ENCODE measurements at regions not wholly inside any gene's neighbourhood (a gene's known extent, or its start where the extent isn't known, plus 50 kb on each side); places are given as distances from the start of the nearest gene placed in this dataset.
"Not testable (repeated sequence)": the region's sequence is repeated elsewhere in the genome, so short reads cannot be mapped to it uniquely, and the experiment has no call there.

- Mint-ChIP-seq H3K4me1 (no peaks in the 10 kb centered on the region), H3K27ac (no peak overlapping the region), H3K9me3 (peaks cover 13 to 18% of the 10 kb centered on the region in 2 donors), H3K4me3 (no peak overlapping the region), H3K36me3 (no peaks in the 10 kb centered on the region), H3K27me3 (peaks cover 9 to 16% of the 10 kb centered on the region in 2 donors)
- ATAC-seq (replicated peaks): no peak
- DNase-seq: no peak
Measured at GRCh38 chr4:151488968-151489367, 80.0 kb downstream of the FHIP1A start.

DNA sequence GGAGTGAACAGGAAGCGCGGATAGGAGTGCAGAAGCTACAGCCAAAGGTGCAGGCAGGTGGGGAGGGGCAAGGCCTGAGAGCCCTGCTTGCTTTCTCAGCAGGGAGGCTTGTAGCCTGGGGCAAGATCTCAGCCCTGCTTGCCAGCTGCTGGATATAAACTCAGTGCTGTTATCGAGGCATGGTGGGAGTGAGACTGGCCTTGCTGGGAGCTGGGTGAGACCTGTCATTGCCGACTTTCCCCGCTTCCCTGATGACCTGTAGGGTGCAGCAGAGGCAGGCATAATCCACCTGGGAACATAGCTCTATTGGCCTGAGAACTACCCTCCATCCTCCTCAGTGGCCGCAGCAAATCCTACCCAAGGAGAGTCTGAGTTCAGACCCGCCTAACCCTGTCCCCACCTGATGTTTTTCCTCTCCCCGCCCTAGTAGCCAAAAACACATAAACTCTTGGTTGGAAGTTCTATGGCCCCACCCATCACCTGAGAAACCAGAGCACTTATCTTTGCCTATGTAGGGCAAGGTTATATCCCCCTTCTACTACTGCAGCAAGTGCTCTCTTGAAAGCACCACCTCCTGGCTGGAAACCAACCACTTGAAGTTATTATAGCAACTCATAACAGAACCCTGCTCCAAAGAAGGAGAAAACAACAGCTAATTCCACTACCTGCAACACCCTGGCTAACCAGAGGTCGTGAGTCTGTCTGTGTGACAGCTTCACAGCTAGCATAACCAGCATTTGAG is 80.7 kb downstream of the FHIP1A start:
- H3K36me3 Mint-ChIP-seq: no peaks in the 10 kb centered on the region
- peaks cover 13 to 23% of the 10 kb centered on the region in 2 donors for H3K9me3 Mint-ChIP-seq
- DNase-seq (no peak), ATAC-seq (replicated peaks) (no peak)
- H3K27ac Mint-ChIP-seq: no peak overlapping the region
- H3K27me3 Mint-ChIP-seq: peaks cover 9 to 11% of the 10 kb centered on the region in 2 donors
- no peak overlapping the region for H3K4me3 Mint-ChIP-seq
- H3K4me1 Mint-ChIP-seq: no peaks in the 10 kb centered on the region

DNA sequence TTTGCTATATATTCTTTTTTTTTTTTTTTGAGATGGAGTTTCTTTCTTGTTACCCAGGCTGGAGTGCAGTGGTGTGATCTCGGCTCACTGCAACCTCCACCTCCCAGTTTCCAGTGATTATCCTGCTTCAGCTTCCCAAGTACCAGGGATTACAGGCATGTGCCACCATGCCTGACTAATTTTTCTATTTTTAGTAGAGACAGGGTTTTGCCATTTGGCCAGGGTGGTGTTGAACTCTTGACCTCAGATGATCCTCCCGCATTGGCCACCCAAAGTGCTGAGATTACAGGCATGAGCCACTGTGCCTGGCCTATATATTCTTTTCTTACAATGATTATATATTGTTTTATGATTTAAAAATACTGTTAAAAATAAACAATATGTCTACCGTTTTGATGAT is 86.6 kb downstream of the FHIP1A start:
- not testable (repeated sequence) for H3K4me1 Mint-ChIP-seq; H3K27me3 Mint-ChIP-seq; H3K27ac Mint-ChIP-seq; DNase-seq; ATAC-seq (replicated peaks); H3K36me3 Mint-ChIP-seq; H3K4me3 Mint-ChIP-seq
- peaks cover 14 to 22% of the 10 kb centered on the region in 2 donors for H3K9me3 Mint-ChIP-seq

- H3K27ac Mint-ChIP-seq; H3K4me3 Mint-ChIP-seq; ATAC-seq (replicated peaks); DNase-seq; H3K27me3 Mint-ChIP-seq; H3K4me1 Mint-ChIP-seq; H3K9me3 Mint-ChIP-seq; H3K36me3 Mint-ChIP-seq: not testable (repeated sequence)
Measured at GRCh38 chr4:151511548-151511947, 102.6 kb downstream of the FHIP1A start.

- Mint-ChIP-seq H3K27ac (no peak overlapping the region), H3K27me3 (peaks cover 4 to 10% of the 10 kb centered on the region in 2 donors), H3K36me3 (no peaks in the 10 kb centered on the region), H3K4me1 (no peaks in the 10 kb centered on the region), H3K4me3 (no peak overlapping the region), H3K9me3 (peaks cover 0 to 2% of the 10 kb centered on the region in 2 donors)
- ATAC-seq (replicated peaks) (no peak), DNase-seq (no peak)
Measured at GRCh38 chr4:151517896-151518295, 108.9 kb downstream of the FHIP1A start.

DNA sequence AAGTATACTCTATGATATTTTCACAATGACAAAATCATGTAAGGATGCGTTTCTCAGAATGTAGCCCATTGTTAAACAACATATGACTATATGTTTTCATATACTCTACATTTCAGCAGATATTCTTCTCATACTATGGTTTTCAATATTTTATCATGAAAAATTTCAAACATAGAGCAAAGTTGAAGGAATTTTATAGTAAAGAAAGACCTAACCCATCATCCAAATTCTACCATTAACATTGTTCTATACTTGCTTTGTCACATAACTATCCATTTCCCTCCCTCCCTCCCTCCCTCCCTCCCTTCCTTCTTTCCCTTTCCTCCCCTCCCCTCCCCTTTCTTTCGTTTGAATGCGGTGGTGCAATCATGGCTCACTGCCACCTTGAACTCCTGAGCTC is 109.4 kb downstream of the FHIP1A start:
- Mint-ChIP-seq H3K27me3 (peaks cover 4 to 13% of the 10 kb centered on the region in 2 donors), H3K4me3 (no peak overlapping the region), H3K27ac (no peak overlapping the region), H3K9me3 (peaks cover 0 to 2% of the 10 kb centered on the region in 2 donors), H3K4me1 (no peaks in the 10 kb centered on the region), H3K36me3 (no peaks in the 10 kb centered on the region)
- DNase-seq: no peak
- no peak for ATAC-seq (replicated peaks)

DNA sequence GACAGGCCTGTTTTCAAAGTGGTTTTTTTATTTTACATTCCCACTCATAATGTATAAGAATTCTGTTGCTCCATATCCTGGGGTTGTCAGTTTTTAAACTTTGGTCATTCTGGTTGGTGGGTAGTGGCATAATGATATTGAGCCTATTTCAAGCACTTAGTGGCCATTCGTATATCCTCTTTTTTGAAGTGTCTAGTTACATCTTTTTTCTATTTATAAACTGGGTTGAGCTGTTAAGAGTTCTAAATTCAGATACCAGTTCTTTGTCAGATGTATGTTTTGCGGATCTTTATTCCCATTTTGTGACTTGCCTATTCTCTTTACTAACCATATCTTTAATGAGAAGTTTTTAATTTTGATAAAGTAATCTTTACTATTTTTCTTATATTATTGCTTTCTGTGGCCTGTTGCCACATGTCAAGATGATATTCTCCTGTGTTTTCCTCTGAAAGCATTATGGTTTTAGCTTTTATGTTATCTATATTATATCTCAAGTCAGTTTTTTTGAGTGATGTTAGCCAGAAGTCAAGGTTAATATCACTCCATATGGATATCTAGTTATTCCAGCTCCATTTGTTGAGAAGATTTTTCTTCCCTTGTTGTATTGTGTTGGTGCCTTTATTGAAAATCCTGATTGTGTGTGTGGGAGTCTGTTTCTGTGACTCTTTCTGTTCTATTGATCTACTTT is 110.9 kb downstream of the FHIP1A start:
- peaks cover 4 to 13% of the 10 kb centered on the region in 2 donors for H3K27me3 Mint-ChIP-seq
- H3K4me3 Mint-ChIP-seq: no peak overlapping the region

DNA sequence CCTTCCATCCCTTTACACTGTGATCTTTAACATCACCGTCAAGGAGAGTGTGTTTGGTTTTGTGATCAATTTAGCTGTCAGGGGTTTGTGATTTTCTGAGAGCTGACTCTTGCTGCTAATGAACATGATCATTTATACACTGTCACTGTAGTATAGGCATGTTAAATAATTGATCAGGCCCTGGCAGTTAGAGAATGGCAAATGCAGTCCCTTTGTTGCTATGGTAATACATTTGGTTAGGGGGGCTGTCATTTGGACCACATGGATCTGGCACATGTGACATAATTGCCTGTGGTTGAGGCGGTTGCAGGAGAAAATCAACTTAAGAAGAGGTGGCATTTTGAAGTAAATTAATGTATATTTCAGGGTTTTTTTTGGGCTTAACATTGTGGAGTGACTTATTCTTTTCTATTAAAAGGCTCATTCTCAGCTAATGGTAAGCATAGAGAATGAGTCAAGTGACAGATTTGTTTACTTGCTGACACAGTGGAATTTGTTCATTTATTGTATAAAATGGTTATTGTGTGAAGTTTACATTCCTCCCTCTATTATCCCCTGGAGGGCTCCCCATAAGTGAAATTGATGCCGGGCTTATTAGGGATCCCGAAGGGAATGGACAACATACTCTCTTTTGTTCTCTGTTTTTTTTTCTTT is 114.0 kb downstream of the FHIP1A start:
- peaks cover 4 to 13% of the 10 kb centered on the region in 2 donors for H3K27me3 Mint-ChIP-seq
- no peak overlapping the region for H3K27ac Mint-ChIP-seq
- no peaks in the 10 kb centered on the region for H3K4me1 Mint-ChIP-seq
- ATAC-seq (replicated peaks): no peak
- peaks cover 0 to 4% of the 10 kb centered on the region in 2 donors for H3K36me3 Mint-ChIP-seq
- H3K4me3 Mint-ChIP-seq: no peak overlapping the region
- no peak for DNase-seq
- H3K9me3 Mint-ChIP-seq: peaks cover 0 to 3% of the 10 kb centered on the region in 2 donors

More for the DNA sequence above, 110.9 kb downstream of the FHIP1A start:
- no peaks in the 10 kb centered on the region for H3K36me3 Mint-ChIP-seq
- H3K4me1 Mint-ChIP-seq: no peaks in the 10 kb centered on the region
- DNase-seq (no peak), ATAC-seq (replicated peaks) (no peak)
- no peak overlapping the region for H3K27ac Mint-ChIP-seq
- H3K9me3 Mint-ChIP-seq: peaks cover 0 to 2% of the 10 kb centered on the region in 2 donors

GRCh38 chr4:151524610-151525009 is 115.6 kb downstream of the FHIP1A start:
- no peaks in the 10 kb centered on the region for H3K4me1 Mint-ChIP-seq
- peaks cover 0 to 3% of the 10 kb centered on the region in 2 donors for H3K9me3 Mint-ChIP-seq
- no peak for ATAC-seq (replicated peaks)
- DNase-seq: no peak
- peaks cover 0 to 4% of the 10 kb centered on the region in 2 donors for H3K36me3 Mint-ChIP-seq
- peaks cover 4 to 13% of the 10 kb centered on the region in 2 donors for H3K27me3 Mint-ChIP-seq
- H3K27ac Mint-ChIP-seq: no peak overlapping the region
- no peak overlapping the region for H3K4me3 Mint-ChIP-seq

DNA sequence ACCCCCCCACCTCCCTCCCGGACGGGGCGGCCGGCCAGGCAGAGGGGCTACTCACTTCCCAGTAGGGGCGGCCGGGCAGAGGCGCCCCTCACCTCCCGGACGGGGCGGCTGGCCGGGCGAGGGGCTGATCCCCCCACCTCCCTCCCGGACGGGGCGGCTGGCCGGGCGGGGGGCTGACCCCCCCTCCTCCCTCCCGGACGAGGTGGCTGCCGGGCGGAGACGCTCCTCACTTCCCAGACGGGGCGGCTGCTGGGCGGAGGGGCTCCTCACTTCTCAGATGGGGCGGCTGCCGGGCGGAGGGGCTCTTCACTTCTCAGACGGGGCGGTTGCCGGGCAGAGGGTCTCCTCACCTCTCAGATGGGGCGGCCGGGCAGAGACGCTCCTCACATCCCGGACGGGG is 117.5 kb downstream of the FHIP1A start:
- DNase-seq; H3K36me3 Mint-ChIP-seq; H3K4me1 Mint-ChIP-seq; H3K4me3 Mint-ChIP-seq; ATAC-seq (replicated peaks); H3K27ac Mint-ChIP-seq; H3K9me3 Mint-ChIP-seq: not testable (repeated sequence)
- peaks cover 4 to 13% of the 10 kb centered on the region in 2 donors for H3K27me3 Mint-ChIP-seq

GRCh38 chr4:151527699-151528098 is 118.7 kb downstream of the FHIP1A start:
- Mint-ChIP-seq H3K4me3 (no peak overlapping the region), H3K27me3 (peaks cover 4 to 5% of the 10 kb centered on the region in 2 donors), H3K4me1 (no peaks in the 10 kb centered on the region), H3K27ac (no peak overlapping the region), H3K9me3 (peaks cover 0 to 1% of the 10 kb centered on the region in 2 donors), H3K36me3 (peaks cover 0 to 4% of the 10 kb centered on the region in 2 donors)
- no peak for DNase-seq
- ATAC-seq (replicated peaks): no peak

DNA sequence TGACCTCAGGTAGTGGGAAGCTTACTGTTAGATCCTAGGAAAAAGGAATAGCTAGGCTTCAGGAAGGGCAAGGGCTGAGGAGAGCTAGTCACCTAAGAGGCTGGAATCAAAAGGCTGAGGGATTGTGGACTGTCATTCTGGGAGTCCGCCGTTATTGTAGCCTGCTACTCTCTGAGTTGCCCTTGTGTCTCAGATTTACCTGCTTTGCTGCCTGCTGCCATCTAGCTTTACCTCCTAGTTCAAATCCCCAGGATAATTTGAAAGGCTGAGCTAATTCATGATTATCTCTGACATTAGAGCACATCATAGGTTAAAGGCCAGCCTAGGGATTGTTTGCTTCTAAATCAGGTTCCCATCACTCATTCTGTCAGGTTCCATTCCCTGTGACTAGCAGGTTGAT is 120.2 kb downstream of the FHIP1A start:
- H3K27ac Mint-ChIP-seq: no peak overlapping the region
- peaks cover 0 to 4% of the 10 kb centered on the region in 2 donors for H3K36me3 Mint-ChIP-seq
- H3K27me3 Mint-ChIP-seq: peaks cover 0 to 5% of the 10 kb centered on the region in 2 donors
- peaks cover 0 to 1% of the 10 kb centered on the region in 2 donors for H3K9me3 Mint-ChIP-seq
- no peaks in the 10 kb centered on the region for H3K4me1 Mint-ChIP-seq
- ATAC-seq (replicated peaks) (no peak), DNase-seq (no peak)
- H3K4me3 Mint-ChIP-seq: no peak overlapping the region

DNA sequence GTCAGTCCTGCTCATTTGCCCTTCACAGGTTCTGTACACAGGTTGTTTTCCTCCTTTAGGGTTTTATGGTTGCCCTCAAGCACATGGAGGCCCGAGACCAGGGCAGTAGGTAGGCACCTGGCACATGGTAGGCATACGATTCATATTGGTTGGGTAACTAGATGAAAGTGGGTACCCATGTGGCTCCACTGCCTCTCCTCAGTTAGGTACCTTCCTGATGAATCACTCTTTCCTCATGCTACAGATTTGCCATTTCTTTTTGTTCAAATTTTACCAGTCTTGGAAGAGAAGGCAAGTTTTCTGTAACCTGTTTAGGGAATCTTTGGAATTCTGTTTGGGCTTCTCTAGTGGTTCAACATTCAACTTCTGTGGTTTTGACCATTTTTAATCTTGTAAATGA is 121.3 kb downstream of the FHIP1A start:
- ATAC-seq (replicated peaks) (no peak), DNase-seq (no peak)
- Mint-ChIP-seq H3K4me1 (no peaks in the 10 kb centered on the region), H3K27ac (no peak overlapping the region), H3K36me3 (peaks cover 0 to 4% of the 10 kb centered on the region in 2 donors), H3K9me3 (peaks cover 0 to 1% of the 10 kb centered on the region in 2 donors), H3K4me3 (no peak overlapping the region), H3K27me3 (peaks cover 0 to 5% of the 10 kb centered on the region in 2 donors)

GRCh38 chr4:151530783-151531182 is 121.8 kb downstream of the FHIP1A start:
- Mint-ChIP-seq H3K4me1 (no peaks in the 10 kb centered on the region), H3K27me3 (peaks cover 0 to 5% of the 10 kb centered on the region in 2 donors), H3K9me3 (peaks cover 0 to 1% of the 10 kb centered on the region in 2 donors), H3K27ac (no peak overlapping the region), H3K4me3 (no peak overlapping the region), H3K36me3 (peaks cover 0 to 3% of the 10 kb centered on the region in 2 donors)
- ATAC-seq (replicated peaks) (no peak), DNase-seq (no peak)

All from stimulated activated naive B cell treated with anti-CD40 and anti-IgM and Interleukin-4, amounts not matched to agents 10 μg/mL and 1 μg/mL and 100 μg/mL, for 72 hours (primary cell).